ENCODE measurements at regions not wholly inside any gene's neighbourhood (a gene's known extent, or its start where the extent isn't known, plus 50 kb on each side); places are given as distances from the start of the nearest gene placed in this dataset.
"Not testable (repeated sequence)": the region's sequence is repeated elsewhere in the genome, so short reads cannot be mapped to it uniquely, and the experiment has no call there.

DNA sequence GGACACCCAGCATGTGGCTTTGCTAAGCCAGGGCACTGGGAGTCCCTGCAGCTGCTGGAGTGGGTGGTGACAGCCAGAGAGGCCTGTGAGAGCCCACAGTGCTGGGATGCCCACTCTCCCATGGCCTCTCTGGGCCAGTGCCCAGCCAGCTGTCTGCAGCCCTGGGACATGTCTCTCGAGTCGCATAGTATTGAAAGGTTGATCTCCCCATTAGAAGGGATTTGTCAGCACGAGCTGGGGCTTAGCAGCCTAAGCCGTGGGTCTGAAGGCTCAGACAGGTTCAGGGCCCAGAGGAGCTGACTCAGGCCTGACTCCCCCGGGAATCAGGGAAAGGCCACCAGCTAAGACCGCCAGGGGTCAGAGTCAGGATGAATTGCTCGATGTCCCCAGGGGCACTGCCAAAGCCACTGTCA is 53.5 kb downstream of the FOXD2 start:
- TF ChIP-seq FOXA1 (IDR thresholded peaks at IDR 0.05) (no peak), PKNOX1 (IDR thresholded peaks at IDR 0.05) (no peak), ZNF384 (IDR thresholded peaks at IDR 0.05) (no peak), LEF1 (IDR thresholded peaks at IDR 0.05; ENCODE audit: borderline replicate concordance) (no peak), BHLHE40 (IDR thresholded peaks at IDR 0.05; ENCODE audit: borderline replicate concordance) (no peak), FOXK2 (IDR thresholded peaks at IDR 0.05) (no peak), ELF4 (IDR thresholded peaks at IDR 0.05) (no peak), ARNT (IDR thresholded peaks at IDR 0.05) (no peak), SUZ12 (IDR thresholded peaks at IDR 0.05) (no peak), NFRKB (IDR thresholded peaks at IDR 0.05) (no peak)
- POLR2A ChIA-PET, result no interaction called here
- DNase-seq (ENCODE audit: extremely low spot score), result no peak
- CTCF ChIA-PET, result interaction anchor here (0.8 to 0.9 kb wide), 2 partner anchors 10 to 41 kb away, joined by 3 read pairs; no protein-coding TSS in a partner anchor

DNA sequence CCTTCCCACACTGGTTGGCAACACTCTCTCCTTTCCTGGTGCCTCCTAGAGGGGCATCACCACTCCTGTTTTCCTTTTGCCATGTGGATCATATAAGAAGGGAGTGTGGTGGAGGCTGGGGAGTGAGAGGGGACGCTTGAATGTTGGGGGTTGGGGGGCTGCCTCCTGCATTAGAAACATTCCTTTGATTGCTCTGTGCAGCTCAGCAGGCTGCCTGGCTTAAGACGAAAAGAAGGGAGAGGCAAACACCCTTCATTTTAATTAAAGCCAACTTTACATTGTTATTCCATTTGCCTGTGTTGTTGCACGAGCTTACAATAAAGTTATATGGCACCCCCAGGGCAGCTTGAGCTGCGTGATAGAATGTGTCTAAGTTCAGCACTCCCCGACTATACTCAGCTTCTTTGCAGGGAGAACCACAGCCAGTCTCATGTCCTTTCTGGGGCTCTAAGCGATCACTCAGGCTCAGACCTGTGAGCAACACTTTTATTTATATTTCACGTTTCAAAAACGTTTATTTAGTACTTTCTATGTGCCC is 57.4 kb downstream of the FOXD2 start:
- CTCF ChIA-PET, result interaction anchor here (0.6 to 1.9 kb wide), 4 partner anchors 46 to 242 kb away, joined by 3 to 7 read pairs (median 4); partner anchors contain the start of gene FOXD2
- no peak for DNase-seq (ENCODE audit: extremely low spot score)
- POLR2A ChIA-PET, result interaction anchor here (0.9 to 1.8 kb wide), 2 partner anchors 12 to 14 kb away, joined by 3 to 5 read pairs; no protein-coding TSS in a partner anchor
- TF ChIP-seq ELF4 (IDR thresholded peaks at IDR 0.05) (no peak), NFRKB (IDR thresholded peaks at IDR 0.05) (no peak), SP1 (IDR thresholded peaks at IDR 0.05) (no peak), ZNF384 (IDR thresholded peaks at IDR 0.05) (no peak), LEF1 (IDR thresholded peaks at IDR 0.05; ENCODE audit: borderline replicate concordance) (no peak), FOXK2 (IDR thresholded peaks at IDR 0.05) (no peak), CTBP1 (IDR thresholded peaks at IDR 0.05; ENCODE audit: borderline replicate concordance) (no peak), FOXA1 (IDR thresholded peaks at IDR 0.05) (no peak)

DNA sequence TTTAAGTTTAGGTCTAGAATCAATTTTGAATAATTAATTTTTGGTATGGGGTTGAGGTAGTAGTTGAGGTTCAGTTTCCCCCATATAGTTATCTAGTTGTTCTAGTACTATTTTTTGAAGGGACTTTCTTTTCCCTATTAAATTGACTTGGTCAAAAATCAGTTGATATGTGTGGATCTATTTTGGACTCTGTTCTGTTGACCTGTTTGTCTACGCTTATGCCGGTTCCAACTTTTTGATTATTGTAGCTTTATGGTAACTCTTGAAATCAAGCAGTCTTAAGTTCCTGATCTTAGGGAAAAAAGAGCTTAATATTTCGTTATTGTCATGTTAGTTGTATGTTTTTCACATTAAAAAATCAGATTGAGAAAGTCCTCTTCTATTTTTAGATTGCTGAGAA is 60.7 kb downstream of the FOXD2 start:
- no peak for DNase-seq (ENCODE audit: extremely low spot score)
- TF ChIP-seq FOXM1 (IDR thresholded peaks at IDR 0.05; ENCODE audit: borderline replicate concordance) (no peak), BHLHE40 (IDR thresholded peaks at IDR 0.05; ENCODE audit: borderline replicate concordance) (no peak), ARNT (IDR thresholded peaks at IDR 0.05) (no peak), ELF4 (IDR thresholded peaks at IDR 0.05) (no peak), HDGF (IDR thresholded peaks at IDR 0.05; ENCODE audit: borderline replicate concordance) (no peak), SUZ12 (IDR thresholded peaks at IDR 0.05) (no peak), NFRKB (IDR thresholded peaks at IDR 0.05) (no peak), PKNOX1 (IDR thresholded peaks at IDR 0.05) (no peak), FOXA1 (IDR thresholded peaks at IDR 0.05) (no peak), L3MBTL2 (conservative IDR thresholded peaks at IDR 0.05) (no peak), LEF1 (IDR thresholded peaks at IDR 0.05; ENCODE audit: borderline replicate concordance) (no peak), TARDBP (IDR thresholded peaks at IDR 0.05) (no peak), FOXK2 (IDR thresholded peaks at IDR 0.05) (no peak), ZNF384 (IDR thresholded peaks at IDR 0.05) (no peak), CTBP1 (IDR thresholded peaks at IDR 0.05; ENCODE audit: borderline replicate concordance) (no peak), SP1 (IDR thresholded peaks at IDR 0.05) (no peak)
- ChIA-PET CTCF (interaction anchor here (0.7 kb wide), 1 partner anchor 37 kb away, joined by 3 read pairs; no protein-coding TSS in a partner anchor), POLR2A (no interaction called here)

DNA sequence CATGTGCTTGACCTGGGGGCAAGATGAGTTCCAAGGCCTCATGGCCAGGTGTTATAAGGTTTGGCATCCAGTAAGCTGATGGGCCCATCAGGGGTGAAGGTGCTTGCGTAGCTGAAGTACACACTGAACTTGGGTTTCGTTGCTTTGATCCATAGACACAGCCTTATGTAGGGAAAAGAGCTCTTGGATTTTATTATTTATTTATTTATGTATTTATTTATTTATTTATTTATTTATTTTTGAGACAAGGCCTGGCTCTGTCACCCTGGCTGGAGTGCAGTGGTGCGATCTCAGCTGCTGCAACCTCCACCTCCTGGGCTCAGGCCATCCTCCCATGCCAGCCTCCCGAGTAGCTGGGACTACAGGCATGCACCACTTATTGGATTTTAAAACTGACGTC is 63.2 kb downstream of the FOXD2 start:
- no peak for DNase-seq (ENCODE audit: extremely low spot score)
- POLR2A ChIA-PET, result interaction anchor here (1.2 to 1.5 kb wide), 2 partner anchors 12 to 64 kb away, joined by 4 to 9 read pairs; partner anchors contain the start of gene FOXD2
- CTCF ChIA-PET, result interaction anchor here (0.7 to 1.6 kb wide), 6 partner anchors 9 to 225 kb away, joined by 3 to 5 read pairs (median 3); no protein-coding TSS in a partner anchor
- TF ChIP-seq CTBP1 (IDR thresholded peaks at IDR 0.05; ENCODE audit: borderline replicate concordance) (no peak), ARNT (IDR thresholded peaks at IDR 0.05) (no peak), LEF1 (IDR thresholded peaks at IDR 0.05; ENCODE audit: borderline replicate concordance) (no peak), ELF4 (IDR thresholded peaks at IDR 0.05) (no peak), SUZ12 (IDR thresholded peaks at IDR 0.05) (no peak), BHLHE40 (IDR thresholded peaks at IDR 0.05; ENCODE audit: borderline replicate concordance) (no peak), TARDBP (IDR thresholded peaks at IDR 0.05) (no peak), NFRKB (IDR thresholded peaks at IDR 0.05) (no peak), PKNOX1 (IDR thresholded peaks at IDR 0.05) (no peak), SP1 (IDR thresholded peaks at IDR 0.05) (no peak), L3MBTL2 (conservative IDR thresholded peaks at IDR 0.05) (no peak)

GRCh38 chr1:47502746-47503370 is 65.0 kb downstream of the FOXD2 start:
- no peak for DNase-seq (ENCODE audit: extremely low spot score)
- ChIA-PET CTCF (interaction anchor here (0.6 kb wide), 1 partner anchor 252 kb away, joined by 4 read pairs; no protein-coding TSS in a partner anchor), POLR2A (no interaction called here)
- no peak for TF ChIP-seq ZNF384 (IDR thresholded peaks at IDR 0.05)
- no peak for TF ChIP-seq ELF4 (IDR thresholded peaks at IDR 0.05)
- TF ChIP-seq TARDBP (IDR thresholded peaks at IDR 0.05), result no peak
- TF ChIP-seq FOXA1 (IDR thresholded peaks at IDR 0.05), result no peak
- no peak for TF ChIP-seq SP1 (IDR thresholded peaks at IDR 0.05)
- no peak for TF ChIP-seq BHLHE40 (IDR thresholded peaks at IDR 0.05; ENCODE audit: borderline replicate concordance)
- no peak for TF ChIP-seq CTBP1 (IDR thresholded peaks at IDR 0.05; ENCODE audit: borderline replicate concordance)
- TF ChIP-seq FOXK2 (IDR thresholded peaks at IDR 0.05), result no peak
- no peak for TF ChIP-seq L3MBTL2 (conservative IDR thresholded peaks at IDR 0.05)
- no peak for TF ChIP-seq LEF1 (IDR thresholded peaks at IDR 0.05; ENCODE audit: borderline replicate concordance)
- TF ChIP-seq PKNOX1 (IDR thresholded peaks at IDR 0.05), result no peak
- TF ChIP-seq ARNT (IDR thresholded peaks at IDR 0.05), result no peak
- TF ChIP-seq SUZ12 (IDR thresholded peaks at IDR 0.05), result no peak
- no peak for TF ChIP-seq FOXM1 (IDR thresholded peaks at IDR 0.05; ENCODE audit: borderline replicate concordance)
- TF ChIP-seq HDGF (IDR thresholded peaks at IDR 0.05; ENCODE audit: borderline replicate concordance), result no peak
- no peak for TF ChIP-seq NFRKB (IDR thresholded peaks at IDR 0.05)

- CTCF ChIA-PET, result interaction anchor here (1.2 kb wide), 1 partner anchor 223 kb away, joined by 3 read pairs; no protein-coding TSS in a partner anchor
- POLR2A ChIA-PET; DNase-seq (ENCODE audit: extremely low spot score): not testable (repeated sequence)
Observed at GRCh38 chr1:47504840-47505239, 67.0 kb downstream of the FOXD2 start.

Measured in HEK293T (cell line).